Keratinocyte (primary cell): ENCODE measurements at regions not wholly inside any gene's neighbourhood (a gene's known extent, or its start where the extent isn't known, plus 50 kb on each side); places are given as distances from the start of the nearest gene placed in this dataset.

Experiments
- DNase-seq: peaks from one replicate; pipeline ENCODE4 v3.0.0-alpha.2; 2011; ENCODE audit warnings: low read depth, missing footprints, low spot score
- FAIRE-seq: peaks from 2 replicates; lab custom pipeline; 2011; peaks lifted over from hg19 to GRCh38; lab: Jason Lieb, UNC
- H2AFZ ChIP-seq: 2 replicates; pipeline ENCODE4 v1.6.0; 2012; ENCODE audit warnings: low read length, control low read depth, inconsistent platforms; ENCODE audit not compliant: control insufficient read depth
- H3K27ac ChIP-seq: 2 replicates; pipeline ENCODE4 v1.5.1; 2011; ENCODE audit warnings: low read length; ENCODE audit not compliant: control insufficient read depth, insufficient read depth
- H3K27me3 ChIP-seq: 3 replicates; pipeline ENCODE4 v1.6.0; 2011; ENCODE audit warnings: low read length; ENCODE audit not compliant: control insufficient read depth, insufficient read depth; ENCODE audit errors: extremely low read depth
- H3K36me3 ChIP-seq, 2 experiments: 2 replicates in 1 of 2; 3 replicates in 1 of 2; pipeline ENCODE4 v1.5.1; 2011; ENCODE audit warnings: low read length in 2 of 2, mild to moderate bottlenecking in 1 of 2; ENCODE audit not compliant: control insufficient read depth in 2 of 2, insufficient read depth in 2 of 2; ENCODE audit errors: extremely low read depth in 1 of 2
- H3K4me1 ChIP-seq: 3 replicates; pipeline ENCODE4 v1.5.1; 2011; ENCODE audit warnings: low read length; ENCODE audit not compliant: control insufficient read depth, insufficient read depth; ENCODE audit errors: extremely low read depth
- H3K4me2 ChIP-seq: 3 replicates; pipeline ENCODE4 v1.6.0; 2011; ENCODE audit warnings: low read depth, low read length; ENCODE audit not compliant: control insufficient read depth, insufficient read depth; ENCODE audit errors: extremely low read depth
- H3K4me3 ChIP-seq, 3 experiments: fragments of 200-600 bp in 1 of 3; sonication (generic) in 1 of 3; 2 replicates in 2 of 3; 3 replicates in 1 of 3; pipeline ENCODE4 v1.5.1; 2011 to 2016; ENCODE audit warnings: low read length in 3 of 3, mild to moderate bottlenecking in 3 of 3, control low read depth in 2 of 3, inconsistent platforms in 1 of 3, low read depth in 1 of 3, mixed read lengths in 1 of 3, mixed run types in 1 of 3, moderate library complexity in 1 of 3; ENCODE audit not compliant: control insufficient read depth in 2 of 3, insufficient read depth in 2 of 3; ENCODE audit errors: extremely low read depth in 1 of 3
- H3K79me2 ChIP-seq: 2 replicates; pipeline ENCODE4 v1.6.0; 2012; ENCODE audit warnings: low read length; ENCODE audit not compliant: control insufficient read depth, insufficient read depth
- H3K9ac ChIP-seq: 3 replicates; pipeline ENCODE4 v1.6.0; 2011; ENCODE audit warnings: low read length; ENCODE audit not compliant: control insufficient read depth, insufficient read depth; ENCODE audit errors: extremely low read depth
- H3K9me1 ChIP-seq: 3 replicates; pipeline ENCODE4 v1.6.0; 2011; ENCODE audit warnings: low read length; ENCODE audit not compliant: control insufficient read depth, insufficient read depth; ENCODE audit errors: extremely low read depth
- H3K9me3 ChIP-seq: 2 replicates; pipeline ENCODE4 v1.5.1; 2012; ENCODE audit warnings: low read depth, low read length; ENCODE audit not compliant: control insufficient read depth
- H4K20me1 ChIP-seq: 3 replicates; pipeline ENCODE4 v1.6.0; 2011; ENCODE audit warnings: low read length; ENCODE audit not compliant: control insufficient read depth, insufficient read depth; ENCODE audit errors: extremely low read depth
- CTCF ChIP-seq, 3 experiments: IDR thresholded peaks in 1 of 3; conservative IDR thresholded peaks in 1 of 3; optimal IDR thresholded peaks in 1 of 3; 2 replicates in 2 of 3; 3 replicates in 1 of 3; pipeline versions ENCODE3 to v1.5.1; 2011; ENCODE audit warnings: low read length in 3 of 3, mild to moderate bottlenecking in 3 of 3, moderate library complexity in 2 of 3, control low read depth in 1 of 3, inconsistent platforms in 1 of 3; ENCODE audit not compliant: insufficient read depth in 2 of 3; ENCODE audit errors: extremely low read depth in 1 of 3
- EZH2 ChIP-seq: IDR thresholded peaks from one replicate; pipeline ENCODE4 v1.6.1; 2012; ENCODE audit warnings: inconsistent platforms, mild to moderate bottlenecking, low read length, moderate library complexity
- dilution Hi-C: fragments of 300-500 bp; cut with MboI; formaldehyde crosslinking; loops from one replicate; pipeline ENCODE4 v1.7.0; 2020; ENCODE audit warnings: low sequenced_read_pairs; ENCODE audit not compliant: extremely low pct_ligation_motif_present

GRCh38 chr9:614431-614830 lies 227.1 kb upstream of the DMRT1 start:
- Histone ChIP-seq H3K4me1 (peaks cover 40% of the 10 kb centered on the region), H3K9ac (no peak overlapping the region), H3K27ac (peak overlapping the region; percentile 33), H3K9me1 (no peaks in the 10 kb centered on the region), H3K9me3 (no peaks in the 10 kb centered on the region), H4K20me1 (no peaks in the 10 kb centered on the region), H3K4me3 (no peak overlapping the region), H3K36me3 (no peaks in the 10 kb centered on the region), H3K79me2 (peaks cover 7% of the 10 kb centered on the region), H3K4me2 (no peak overlapping the region), H2AFZ (no peak overlapping the region), H3K27me3 (no peaks in the 10 kb centered on the region)
- DNase-seq, result no peak
- dilution Hi-C loops, result no loop called here
- no peak for FAIRE-seq
- TF ChIP-seq CTCF (optimal IDR thresholded peaks at IDR 0.05 in 1 of 3, IDR thresholded peaks at IDR 0.05 in 1 of 3, conservative IDR thresholded peaks at IDR 0.05 in 1 of 3; ENCODE audit: extremely low read depth in 1 of 3, insufficient read depth in 2 of 3, low read length in 3 of 3), result peak in 1 of 3 experiments; percentile 3
- TF ChIP-seq EZH2, result no peak

DNA sequence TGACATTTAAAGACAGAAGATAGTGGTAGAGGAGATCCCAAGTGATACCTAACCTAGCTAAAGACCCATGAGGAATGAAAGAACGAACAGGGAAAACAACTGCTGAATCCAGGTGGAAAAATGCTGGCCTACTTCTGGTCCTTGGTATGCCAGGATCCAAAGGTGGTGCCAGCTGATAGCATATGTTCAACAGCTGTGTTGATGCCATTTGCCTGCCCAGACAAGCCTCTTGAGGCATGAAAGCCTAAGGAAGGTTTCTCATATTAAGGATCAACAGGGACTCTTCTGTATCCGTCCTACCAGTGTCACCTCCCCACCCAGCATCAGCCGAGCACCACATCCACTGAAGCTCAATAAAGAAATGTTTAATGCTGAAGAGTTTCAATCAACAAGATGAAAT lies 225.7 kb upstream of the DMRT1 start:
- Histone ChIP-seq H3K27ac (peak overlapping the region; percentile 58), H3K9me3 (no peaks in the 10 kb centered on the region), H3K9me1 (no peaks in the 10 kb centered on the region), H3K4me3 (peak overlapping the region in 2 of 3 experiments; percentile 9 to 15), H3K79me2 (peaks cover 7% of the 10 kb centered on the region), H3K36me3 (no peaks in the 10 kb centered on the region), H4K20me1 (no peaks in the 10 kb centered on the region), H3K4me1 (peaks cover 40% of the 10 kb centered on the region), H3K27me3 (no peaks in the 10 kb centered on the region), H2AFZ (peak overlapping the region; percentile 30), H3K4me2 (peak overlapping the region; percentile 84), H3K9ac (peak overlapping the region; percentile 52)
- dilution Hi-C loops, result no loop called here
- DNase-seq (no peak), FAIRE-seq (peak; percentile 94)
- TF ChIP-seq EZH2, result no peak
- TF ChIP-seq CTCF (optimal IDR thresholded peaks at IDR 0.05 in 1 of 3, IDR thresholded peaks at IDR 0.05 in 1 of 3, conservative IDR thresholded peaks at IDR 0.05 in 1 of 3; ENCODE audit: extremely low read depth in 1 of 3, insufficient read depth in 2 of 3, low read length in 3 of 3), result peak in 1 of 3 experiments; percentile 59
